H1 (cell line): ENCODE measurements at regions not wholly inside any gene's neighbourhood (a gene's known extent, or its start where the extent isn't known, plus 50 kb on each side); places are given as distances from the start of the nearest gene placed in this dataset.
"Not testable (repeated sequence)": the region's sequence is repeated elsewhere in the genome, so short reads cannot be mapped to it uniquely, and the experiment has no call there.

Experiments
- CTCF ChIA-PET: fragments of 300-600 bp; sonication (Branson Sonifier 250); formaldehyde crosslinking; loops from one replicate; lab custom pipeline; 2021; ENCODE audit not compliant: partially characterized antibody; lab: Charles Lee
- POLR2A ChIA-PET: fragments of 300-600 bp; sonication (Branson Sonifier 250); formaldehyde crosslinking; loops from one replicate; lab custom pipeline; 2021; ENCODE audit warnings: inconsistent platforms; ENCODE audit not compliant: partially characterized antibody; lab: Charles Lee
- DNase-seq, 2 experiments: peaks; one replicate each; pipeline versions ENCODE4 v3.0.0 to v3.0.0-alpha.2; 2010 to 2022; ENCODE audit warnings: low spot score in 2 of 2, low read depth in 1 of 2, mixed read lengths in 1 of 2
- FAIRE-seq: peaks from 2 replicates; lab custom pipeline; 2011; peaks lifted over from hg19 to GRCh38; lab: Jason Lieb, UNC
- H2AFZ ChIP-seq: 2 replicates; pipeline ENCODE4 v1.8.1; 2012; ENCODE audit warnings: low read length, inconsistent platforms
- H2AK5ac ChIP-seq: 2 replicates; pipeline ENCODE4 v1.6.1; 2013; ENCODE audit warnings: low read depth, low read length
- H2BK120ac ChIP-seq: replicated peaks from 2 replicates; pipeline ENCODE3; 2013; ENCODE audit warnings: low read depth, low read length, inconsistent platforms
- H2BK12ac ChIP-seq: 2 replicates; pipeline ENCODE4 v1.6.1; 2013; ENCODE audit warnings: low read depth, low read length
- H2BK15ac ChIP-seq: 2 replicates; pipeline ENCODE4 v1.6.1; 2013; ENCODE audit warnings: low read length
- H2BK20ac ChIP-seq: 2 replicates; pipeline ENCODE4 v1.6.1; 2013; ENCODE audit warnings: low read length
- H2BK5ac ChIP-seq: 2 replicates; pipeline ENCODE4 v1.6.1; 2013; ENCODE audit warnings: low read depth, low read length
- H3K14ac ChIP-seq: 2 replicates; pipeline ENCODE4 v1.6.1; 2013; ENCODE audit warnings: inconsistent platforms; ENCODE audit not compliant: insufficient read length
- H3K18ac ChIP-seq: 2 replicates; pipeline ENCODE4 v1.6.1; 2013; ENCODE audit warnings: low read length; ENCODE audit errors: extremely low read depth
- H3K23ac ChIP-seq: 2 replicates; pipeline ENCODE4 v1.6.1; 2013; ENCODE audit warnings: inconsistent platforms; ENCODE audit not compliant: insufficient read length
- H3K23me2 ChIP-seq: 2 replicates; pipeline ENCODE4 v1.6.1; 2013; ENCODE audit warnings: low read depth, low read length
- H3K27ac ChIP-seq: 2 replicates; pipeline ENCODE4 v1.6.1; 2011; ENCODE audit warnings: low read depth, low read length, inconsistent platforms
- H3K27me3 ChIP-seq, 4 experiments: replicated peaks in 1 of 4; 1 replicate in 1 of 4; 2 replicates in 3 of 4; pipeline versions ENCODE4 v1.6.1 to v1.8.1; 2011 to 2013; ENCODE audit warnings: low read length in 3 of 4, mild to moderate bottlenecking in 3 of 4, inconsistent platforms in 2 of 4, mixed read lengths in 2 of 4, moderate library complexity in 1 of 4; ENCODE audit not compliant: control insufficient read depth in 3 of 4, insufficient read depth in 3 of 4; ENCODE audit errors: extremely low read depth in 1 of 4
- H3K36me3 ChIP-seq, 4 experiments: 2 replicates each; pipeline versions ENCODE4 v1.6.1 to v1.8.1; 2011 to 2013; ENCODE audit warnings: mild to moderate bottlenecking in 4 of 4, low read length in 3 of 4, moderate library complexity in 2 of 4, control low read depth in 1 of 4, inconsistent platforms in 1 of 4; ENCODE audit not compliant: insufficient read depth in 4 of 4, control insufficient read depth in 2 of 4
- H3K4ac ChIP-seq: replicated peaks from 2 replicates; pipeline ENCODE3; 2013; ENCODE audit warnings: low read length, low read depth, mixed read lengths, inconsistent platforms; ENCODE audit not compliant: insufficient read length
- H3K4me1 ChIP-seq, 4 experiments: replicated peaks in 1 of 4; 1 replicate in 1 of 4; 2 replicates in 3 of 4; pipeline versions ENCODE4 v1.6.1 to v1.8.1; 2011 to 2013; ENCODE audit warnings: low read length in 3 of 4, inconsistent platforms in 2 of 4, mixed read lengths in 1 of 4; ENCODE audit not compliant: insufficient read depth in 4 of 4, control insufficient read depth in 3 of 4
- H3K4me2 ChIP-seq, 2 experiments: 2 replicates each; pipeline versions ENCODE4 v1.6.1 to v1.8.1; 2011 to 2013; ENCODE audit warnings: low read depth in 2 of 2, low read length in 2 of 2, control low read depth in 1 of 2, inconsistent platforms in 1 of 2, mild to moderate bottlenecking in 1 of 2; ENCODE audit not compliant: insufficient read depth in 1 of 2
- H3K4me3 ChIP-seq, 4 experiments: fragments of 200-600, 300-600 bp in 1 of 4; sonication (generic), shearing (Covaris generic), sonication (Bioruptor Twin) in 1 of 4; 2 replicates each; pipeline versions ENCODE4 v1.5.1 to v1.8.1; 2011 to 2016; ENCODE audit warnings: low read length in 4 of 4, low read depth in 3 of 4, control low read depth in 2 of 4, inconsistent platforms in 2 of 4, mild to moderate bottlenecking in 2 of 4, mixed read lengths in 1 of 4, moderate library complexity in 1 of 4; ENCODE audit not compliant: insufficient read depth in 2 of 4; ENCODE audit errors: extremely low read depth in 1 of 4
- H3K56ac ChIP-seq: replicated peaks from 2 replicates; pipeline ENCODE3; 2013; ENCODE audit warnings: low read depth, mild to moderate bottlenecking, mixed read lengths, low read length, inconsistent platforms; ENCODE audit not compliant: insufficient read length
- H3K79me1 ChIP-seq: 2 replicates; pipeline ENCODE4 v1.6.1; 2013; ENCODE audit warnings: low read depth, low read length, control low read depth
- H3K79me2 ChIP-seq, 2 experiments: 2 replicates each; pipeline versions ENCODE4 v1.6.1 to v1.8.1; 2012 to 2013; ENCODE audit warnings: low read length in 2 of 2, mild to moderate bottlenecking in 2 of 2, inconsistent platforms in 1 of 2; ENCODE audit not compliant: insufficient read depth in 2 of 2, control insufficient read depth in 1 of 2
- H3K9ac ChIP-seq, 4 experiments: replicated peaks in 1 of 4; 1 replicate in 1 of 4; 2 replicates in 3 of 4; pipeline versions ENCODE4 v1.6.1 to v1.8.1; 2011 to 2013; ENCODE audit warnings: low read depth in 3 of 4, low read length in 3 of 4, control low read depth in 2 of 4, mild to moderate bottlenecking in 2 of 4, moderate library complexity in 2 of 4, inconsistent platforms in 1 of 4; ENCODE audit errors: extremely low read depth in 1 of 4
- H3K9me3 ChIP-seq, 2 experiments: 2 replicates each; pipeline versions ENCODE4 v1.6.1 to v1.8.1; 2012 to 2013; ENCODE audit warnings: mild to moderate bottlenecking in 2 of 2, moderate library complexity in 2 of 2, control low read depth in 1 of 2, inconsistent platforms in 1 of 2, low read depth in 1 of 2, low read length in 1 of 2, mixed read lengths in 1 of 2; ENCODE audit not compliant: insufficient read depth in 2 of 2
- H4K20me1 ChIP-seq, 2 experiments: replicated peaks in 1 of 2; 2 replicates each; pipeline versions ENCODE3 to v1.8.1; 2011 to 2013; ENCODE audit warnings: inconsistent platforms in 2 of 2, low read length in 2 of 2, mild to moderate bottlenecking in 1 of 2; ENCODE audit not compliant: insufficient read depth in 2 of 2, control insufficient read depth in 1 of 2
- H4K5ac ChIP-seq: 2 replicates; pipeline ENCODE4 v1.6.1; 2013; ENCODE audit warnings: low read length, low read depth, mixed read lengths, inconsistent platforms; ENCODE audit not compliant: insufficient read length
- H4K8ac ChIP-seq: 2 replicates; pipeline ENCODE4 v1.8.0; 2013; ENCODE audit warnings: mild to moderate bottlenecking, moderate library complexity, low read length, inconsistent platforms; ENCODE audit not compliant: insufficient read depth; ENCODE audit errors: extremely low read depth
- H4K91ac ChIP-seq: replicated peaks from 2 replicates; pipeline ENCODE3; 2013; ENCODE audit warnings: low read length, mixed read lengths, inconsistent platforms; ENCODE audit not compliant: insufficient read length
- WGBS, 2 experiments: shearing (Covaris generic) in 1 of 2; methylation state at CpG; one replicate each; pipeline versions ENCODE4 v1.1.6 to v1.1.7; 2013 to 2015; ENCODE audit warnings: low lambda C conversion rate in 2 of 2, mixed read lengths in 2 of 2, inconsistent platforms in 1 of 2, low coverage in 1 of 2, missing lambda C conversion rate in 1 of 2; ENCODE audit not compliant: insufficient replicate concordance in 2 of 2, insufficient coverage in 1 of 2, insufficient read length in 1 of 2; ENCODE audit errors: extremely low coverage in 1 of 2, missing lambda C conversion rate in 1 of 2; 5-methylcytosine and 5-hydroxymethylcytosine counted together

DNA sequence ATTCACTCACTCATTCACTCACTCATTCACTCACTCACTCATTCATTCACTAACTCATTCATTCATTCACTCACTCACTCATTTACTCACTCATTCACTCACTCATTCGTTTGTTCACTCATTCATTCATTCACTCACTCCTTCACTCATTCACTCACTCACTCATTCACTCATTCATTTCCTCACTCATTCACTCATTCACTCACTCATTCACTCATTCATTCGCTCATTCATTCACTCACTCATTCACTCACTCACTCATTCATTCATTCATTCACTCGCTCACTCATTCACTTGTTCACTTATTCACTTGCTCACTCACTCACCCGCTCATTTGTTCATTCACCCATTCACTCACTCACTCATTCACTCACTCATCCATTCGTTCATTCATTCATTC is 140.2 kb upstream of the FOXD4L5 start:
- H3K9ac ChIP-seq, H3K14ac ChIP-seq, H3K23ac ChIP-seq, H2AK5ac ChIP-seq, FAIRE-seq, H3K23me2 ChIP-seq, H4K8ac ChIP-seq, H3K79me2 ChIP-seq, H3K56ac ChIP-seq, H3K27ac ChIP-seq, H3K4ac ChIP-seq, H2BK5ac ChIP-seq, CTCF ChIA-PET, H3K18ac ChIP-seq, H2BK12ac ChIP-seq, H3K4me3 ChIP-seq, DNase-seq, H3K36me3 ChIP-seq, H4K91ac ChIP-seq, H2BK15ac ChIP-seq, H3K27me3 ChIP-seq, H2AFZ ChIP-seq, POLR2A ChIA-PET, H4K5ac ChIP-seq, H4K20me1 ChIP-seq, H3K4me1 ChIP-seq, H2BK120ac ChIP-seq, H3K79me1 ChIP-seq, H2BK20ac ChIP-seq, H3K4me2 ChIP-seq: not testable (repeated sequence)
- WGBS, 2 experiments = 58% methylated on average over 4 of the region's 5 CpGs; no CpG with 5 or more reads in 1 of the 2 experiments
- peaks cover 0 to 76% of the 10 kb centered on the region in 2 experiments; a peak in 2 of 4 replicates for H3K9me3 ChIP-seq

DNA sequence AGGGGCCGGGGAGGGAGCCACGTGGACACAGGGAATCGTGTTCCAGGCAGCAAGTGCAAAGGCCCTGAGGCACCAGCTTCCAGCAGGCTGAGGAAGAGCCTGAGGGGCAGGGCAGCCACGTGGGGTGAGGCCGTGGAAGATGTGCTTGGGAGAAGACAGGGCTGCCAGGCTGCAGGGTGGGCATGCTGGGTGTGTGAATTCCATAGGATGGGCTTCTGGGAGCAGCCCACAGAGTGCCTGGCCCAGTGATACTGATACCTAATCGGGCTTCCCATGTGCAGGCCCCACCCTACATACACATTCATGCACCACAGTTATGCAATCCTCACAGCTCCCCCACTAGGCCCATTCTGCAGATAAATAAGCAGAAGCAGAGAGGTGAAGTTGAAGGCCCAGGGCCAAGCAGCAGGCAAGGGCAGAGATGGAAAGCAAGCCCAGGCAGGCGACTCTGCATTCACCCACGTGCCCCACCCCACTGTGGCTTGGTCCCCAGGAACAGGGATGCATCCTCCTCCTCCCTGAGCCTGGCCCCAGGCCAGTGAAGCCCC is 139.5 kb upstream of the FOXD4L5 start:
- H2BK120ac ChIP-seq, H4K5ac ChIP-seq, H4K8ac ChIP-seq, H3K36me3 ChIP-seq, H2BK5ac ChIP-seq, H3K79me1 ChIP-seq, CTCF ChIA-PET, H3K27me3 ChIP-seq, H3K14ac ChIP-seq, H3K56ac ChIP-seq, POLR2A ChIA-PET, H2BK20ac ChIP-seq, H2BK12ac ChIP-seq, H4K91ac ChIP-seq, H3K18ac ChIP-seq, H3K4me3 ChIP-seq, H3K27ac ChIP-seq, H3K4me1 ChIP-seq, DNase-seq, H3K4me2 ChIP-seq, H4K20me1 ChIP-seq, H2BK15ac ChIP-seq, H2AK5ac ChIP-seq, H3K79me2 ChIP-seq, H3K23ac ChIP-seq, H3K9ac ChIP-seq, H3K23me2 ChIP-seq, FAIRE-seq, H2AFZ ChIP-seq, H3K4ac ChIP-seq: not testable (repeated sequence)
- 73% methylated on average over 3 of the region's 8 CpGs; no CpG with 5 or more reads in 1 of the 2 experiments for WGBS, 2 experiments
- H3K9me3 ChIP-seq = peaks cover 0 to 69% of the 10 kb centered on the region in 2 experiments; a peak in 2 of 4 replicates
